ENCODE measurements at regions not wholly inside any gene's neighbourhood (a gene's known extent, or its start where the extent isn't known, plus 50 kb on each side); places are given as distances from the start of the nearest gene placed in this dataset.
"Not testable (repeated sequence)": the region's sequence is repeated elsewhere in the genome, so short reads cannot be mapped to it uniquely, and the experiment has no call there.

GRCh38 chr16:88176184-88176583 is 206.6 kb upstream of the ZNF469 start:
- not testable (repeated sequence) for TF ChIP-seq POLR2AphosphoS5, CTCF (IDR thresholded peaks at IDR 0.05)
